H9 (cell line): ENCODE measurements at regions not wholly inside any gene's neighbourhood (a gene's known extent, or its start where the extent isn't known, plus 50 kb on each side); places are given as distances from the start of the nearest gene placed in this dataset.

Experiments
- DNase-seq: peaks from one replicate; pipeline ENCODE4 v3.0.0-alpha.2; 2017
- H2AFZ ChIP-seq: one replicate; pipeline ENCODE4 v1.6.1; 2013; ENCODE audit warnings: mild to moderate bottlenecking, low read length, control low read depth, moderate library complexity
- H2AK5ac ChIP-seq: 2 replicates; pipeline ENCODE4 v1.6.1; 2013; ENCODE audit warnings: low read length, control low read depth, mixed read lengths; ENCODE audit not compliant: insufficient read length
- H2BK120ac ChIP-seq: one replicate; pipeline ENCODE4 v1.6.1; 2013; ENCODE audit warnings: low read depth, mild to moderate bottlenecking, low read length, control low read depth, inconsistent platforms; ENCODE audit not compliant: poor library complexity, severe bottlenecking
- H2BK12ac ChIP-seq: 2 replicates; pipeline ENCODE4 v1.6.1; 2013; ENCODE audit warnings: low read length, control low read depth, mixed read lengths, low read depth; ENCODE audit not compliant: insufficient read length
- H2BK15ac ChIP-seq: 2 replicates; pipeline ENCODE4 v1.6.1; 2013; ENCODE audit warnings: low read depth, low read length, control low read depth
- H2BK20ac ChIP-seq: one replicate; pipeline ENCODE4 v1.6.1; 2013; ENCODE audit warnings: low read depth, mild to moderate bottlenecking, low read length, control low read depth, inconsistent platforms; ENCODE audit not compliant: poor library complexity, severe bottlenecking
- H2BK5ac ChIP-seq: 2 replicates; pipeline ENCODE4 v1.6.1; 2013; ENCODE audit warnings: low read length, control low read depth, mixed read lengths; ENCODE audit not compliant: insufficient read length
- H3K14ac ChIP-seq: 2 replicates; pipeline ENCODE4 v1.6.1; 2013; ENCODE audit warnings: low read length, control low read depth; ENCODE audit not compliant: insufficient read depth
- H3K18ac ChIP-seq: 2 replicates; pipeline ENCODE4 v1.6.1; 2013; ENCODE audit warnings: low read depth, mild to moderate bottlenecking, mixed read lengths, low read length, control low read depth; ENCODE audit not compliant: insufficient read length
- H3K23ac ChIP-seq: 2 replicates; pipeline ENCODE4 v1.6.1; 2013; ENCODE audit warnings: low read length, control low read depth, mixed read lengths, low read depth; ENCODE audit not compliant: insufficient read length
- H3K23me2 ChIP-seq: 2 replicates; pipeline ENCODE4 v1.6.1; 2013; ENCODE audit warnings: low read depth, mild to moderate bottlenecking, mixed read lengths, low read length, control low read depth; ENCODE audit not compliant: insufficient read length, poor library complexity, severe bottlenecking
- H3K27ac ChIP-seq: 2 replicates; pipeline ENCODE4 v1.5.1; 2013; ENCODE audit warnings: low read length, control low read depth, mixed read lengths, low read depth; ENCODE audit not compliant: insufficient read length
- H3K27me3 ChIP-seq: 2 replicates; pipeline ENCODE4 v1.6.1; 2013; ENCODE audit warnings: low read length, control low read depth, inconsistent platforms; ENCODE audit not compliant: insufficient read depth
- H3K4ac ChIP-seq: 2 replicates; pipeline ENCODE4 v1.6.1; 2013; ENCODE audit warnings: low read depth, mild to moderate bottlenecking, control low read depth, inconsistent platforms, low read length, moderate library complexity
- H3K4me1 ChIP-seq: 2 replicates; pipeline ENCODE4 v1.6.1; 2013; ENCODE audit warnings: low read length, control low read depth, inconsistent platforms; ENCODE audit not compliant: insufficient read depth
- H3K4me2 ChIP-seq: 2 replicates; pipeline ENCODE4 v1.6.1; 2013; ENCODE audit warnings: low read length, control low read depth, mixed read lengths; ENCODE audit not compliant: insufficient read length, insufficient read depth
- H3K56ac ChIP-seq: 2 replicates; pipeline ENCODE4 v1.6.1; 2013; ENCODE audit warnings: low read depth, mild to moderate bottlenecking, mixed read lengths, low read length, control low read depth; ENCODE audit not compliant: insufficient read length
- H3K79me1 ChIP-seq: 2 replicates; pipeline ENCODE4 v1.6.1; 2013; ENCODE audit warnings: low read depth, mild to moderate bottlenecking, moderate library complexity, low read length, control low read depth, inconsistent platforms; ENCODE audit not compliant: insufficient read depth, poor library complexity, severe bottlenecking
- H3K79me2 ChIP-seq: 2 replicates; pipeline ENCODE4 v1.6.1; 2013; ENCODE audit warnings: low read length, control low read depth, inconsistent platforms; ENCODE audit not compliant: insufficient read depth
- H3K9ac ChIP-seq: 2 replicates; pipeline ENCODE4 v1.6.1; 2013; ENCODE audit warnings: low read length, control low read depth, mixed read lengths; ENCODE audit not compliant: insufficient read length; ENCODE audit errors: extremely low read depth
- H3K9me3 ChIP-seq: one replicate; pipeline ENCODE4 v1.6.1; 2013; ENCODE audit warnings: low read depth, low read length, inconsistent platforms; ENCODE audit not compliant: control insufficient read depth
- H3T11ph ChIP-seq: one replicate; pipeline ENCODE4 v1.6.1; 2013; ENCODE audit warnings: mild to moderate bottlenecking, low read length, control low read depth, inconsistent platforms
- H4K20me1 ChIP-seq: one replicate; pipeline ENCODE4 v1.6.1; 2013; ENCODE audit not compliant: control insufficient read depth, insufficient read length, insufficient read depth
- H4K5ac ChIP-seq: 2 replicates; pipeline ENCODE4 v1.6.1; 2013; ENCODE audit warnings: low read depth, mild to moderate bottlenecking, mixed read lengths, low read length, control low read depth; ENCODE audit not compliant: insufficient read length
- H4K8ac ChIP-seq: replicated peaks from 2 replicates; pipeline ENCODE4 v1.6.1; 2013; ENCODE audit warnings: low read length, control low read depth, mixed read lengths, low read depth; ENCODE audit not compliant: insufficient read length
- H4K91ac ChIP-seq: 2 replicates; pipeline ENCODE4 v1.6.1; 2013; ENCODE audit warnings: low read depth, mild to moderate bottlenecking, moderate library complexity, mixed read lengths, low read length, control low read depth; ENCODE audit not compliant: insufficient read length
- H3K27ac Mint-ChIP-seq, 3 experiments: 2 replicates in 2 of 3; 3 replicates in 1 of 3; pipeline ENCODE4 v1.8.0; 2020 to 2021; ENCODE audit warnings: mixed read lengths in 3 of 3, mild to moderate bottlenecking in 1 of 3, moderate library complexity in 1 of 3
- H3K27me3 Mint-ChIP-seq: 2 replicates; pipeline ENCODE4 v1.8.0; 2021; ENCODE audit warnings: low read depth, mild to moderate bottlenecking, moderate library complexity, mixed read lengths
- H3K36me3 Mint-ChIP-seq, 3 experiments: 2 replicates in 2 of 3; 3 replicates in 1 of 3; pipeline ENCODE4 v1.8.0; 2020 to 2021; ENCODE audit warnings: low read depth in 3 of 3, mixed read lengths in 3 of 3; ENCODE audit not compliant: insufficient read depth in 1 of 3
- H3K4me1 Mint-ChIP-seq, 2 experiments: 2 replicates each; pipeline ENCODE4 v1.8.0; 2020; ENCODE audit warnings: mixed read lengths in 2 of 2
- H3K4me3 Mint-ChIP-seq, 2 experiments: 2 replicates in 1 of 2; 3 replicates in 1 of 2; pipeline ENCODE4 v1.8.0; 2020 to 2021; ENCODE audit warnings: mild to moderate bottlenecking in 2 of 2, mixed read lengths in 2 of 2, moderate library complexity in 1 of 2
- H3K9me3 Mint-ChIP-seq, 2 experiments: 2 replicates in 1 of 2; 3 replicates in 1 of 2; pipeline ENCODE4 v1.8.0; 2020; ENCODE audit warnings: mild to moderate bottlenecking in 2 of 2, mixed read lengths in 2 of 2, moderate library complexity in 1 of 2
- CTCF ChIP-seq: fragments of 200-600 bp; sonication (generic); conservative IDR thresholded peaks from 3 replicates; pipeline ENCODE4 v1.8.0; 2021; ENCODE audit warnings: antibody characterized with exemption, mild to moderate bottlenecking
- WGBS: extraction: QIAGEN DNeasy Blood & Tissue Kit; methylation state at CpG from one replicate; pipeline ENCODE4 v1.1.7; 2013; ENCODE audit warnings: missing lambda C conversion rate, low lambda C conversion rate, mixed read lengths; ENCODE audit not compliant: insufficient read length; ENCODE audit errors: extremely low coverage; 5-methylcytosine and 5-hydroxymethylcytosine counted together

- Histone ChIP-seq H3K9ac (no peak overlapping the region), H4K5ac (no peak overlapping the region), H2BK120ac (no peak overlapping the region), H3K18ac (no peak overlapping the region), H3K79me2 (no peaks in the 10 kb centered on the region), H3K4me2 (no peak overlapping the region), H4K8ac (no peak overlapping the region), H3T11ph (no peak overlapping the region), H3K27ac (no peak overlapping the region), H2BK15ac (no peak overlapping the region), H3K4me1 (peaks cover 3% of the 10 kb centered on the region; the same call in 1 of the 2 replicates), H3K14ac (no peak overlapping the region), H3K27me3 (no peaks in the 10 kb centered on the region), H4K91ac (no peak overlapping the region), H4K20me1 (no peaks in the 10 kb centered on the region), H3K56ac (no peak overlapping the region), H2BK12ac (no peak overlapping the region), H3K4ac (no peak overlapping the region), H3K23ac (no peak overlapping the region), H2BK5ac (no peak overlapping the region), H3K79me1 (no peaks in the 10 kb centered on the region), H2AK5ac (no peak overlapping the region), H3K9me3 (no peaks in the 10 kb centered on the region), H2AFZ (no peak overlapping the region), H2BK20ac (no peak overlapping the region), H3K23me2 (no peaks in the 10 kb centered on the region)
- H3K4me3 Mint-ChIP-seq: no peak overlapping the region
- no peak overlapping the region for H3K27ac Mint-ChIP-seq
- TF ChIP-seq CTCF: no peak
- no peaks in the 10 kb centered on the region for H3K9me3 Mint-ChIP-seq
- H3K4me1 Mint-ChIP-seq: peaks cover 3 to 4% of the 10 kb centered on the region in 2 experiments
- no peaks in the 10 kb centered on the region; the same call in none of the 2 replicates for H3K27me3 Mint-ChIP-seq
- no peak for DNase-seq
- no CpG with 5 or more reads among the region's 2 CpGs for WGBS
- H3K36me3 Mint-ChIP-seq: no peaks in the 10 kb centered on the region
Measured at GRCh38 chr1:80272495-80272894, 1266.0 kb upstream of the ADGRL4 start.
